NCI-H345 (cell line): ENCODE measurements at regions not wholly inside any gene's neighbourhood (a gene's known extent, or its start where the extent isn't known, plus 50 kb on each side); places are given as distances from the start of the nearest gene placed in this dataset.

Source experiments
- DNase-seq: peaks from one replicate; lab custom pipeline; 2025; lab: John Stamatoyannopoulos, UW

DNA sequence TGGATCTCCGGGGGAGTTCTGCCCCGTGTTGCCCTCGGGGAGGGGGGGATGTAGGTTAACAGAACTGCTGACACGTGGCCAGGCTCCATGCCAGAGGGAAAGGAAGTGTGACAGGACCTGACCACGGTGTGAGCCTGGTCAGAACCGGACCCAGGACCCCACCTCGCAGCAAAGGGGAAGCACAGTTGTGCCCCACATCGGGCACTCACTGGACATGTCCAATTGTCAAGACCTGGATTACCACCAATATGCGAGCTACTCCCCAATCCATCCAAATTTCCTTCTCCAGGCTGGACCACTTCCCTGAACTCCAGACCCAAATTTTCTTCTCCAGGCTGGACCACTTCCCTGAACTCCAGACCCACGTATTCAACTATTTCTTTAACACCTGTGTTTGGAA lies 78.8 kb upstream of the PIWIL1 start:
- DNase-seq: no peak

DNA sequence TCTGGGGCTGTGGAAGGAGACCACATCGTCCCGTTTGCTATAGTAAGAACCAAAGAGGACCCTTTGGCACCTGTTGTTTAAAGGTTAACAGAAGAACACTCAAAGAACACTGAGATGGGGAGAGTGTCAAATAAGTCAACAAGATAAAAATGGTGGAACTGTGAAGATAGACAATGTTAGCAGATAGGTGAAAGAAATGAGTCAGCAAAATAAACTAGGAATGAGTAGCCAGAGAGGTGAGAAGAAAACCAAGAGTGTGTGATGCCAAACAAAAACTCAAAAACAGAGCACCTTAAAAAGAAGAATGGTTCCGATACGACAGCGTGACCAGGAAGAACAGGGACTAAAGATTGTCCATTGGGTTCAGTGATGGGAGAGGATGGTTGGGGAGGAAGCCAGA lies 74.7 kb upstream of the PIWIL1 start:
- no peak for DNase-seq

- no peak for DNase-seq
Observed at GRCh38 chr12:130263996-130264395, 73.7 kb upstream of the PIWIL1 start.

DNA sequence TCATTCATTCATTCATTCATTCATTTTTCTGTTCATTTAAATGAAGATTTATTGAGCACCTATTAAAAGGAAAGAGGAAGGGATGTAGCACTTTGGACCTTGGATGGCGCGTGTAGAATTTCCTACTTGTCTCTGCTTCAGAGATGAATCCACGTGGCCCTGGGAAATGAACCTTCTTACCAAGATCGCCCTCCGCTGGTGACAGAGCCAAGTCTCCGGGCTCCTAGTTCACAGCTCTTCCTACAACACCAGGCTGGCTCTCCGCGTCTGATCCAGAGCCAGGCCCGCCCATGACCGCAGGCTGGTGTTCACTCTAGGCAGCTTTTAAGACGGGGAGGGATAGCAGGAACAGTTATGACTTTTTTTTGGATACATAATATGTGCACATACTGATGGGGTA lies 70.9 kb upstream of the PIWIL1 start:
- DNase-seq: no peak

- no peak for DNase-seq
Observed at GRCh38 chr12:130280231-130280630, 57.5 kb upstream of the PIWIL1 start.

DNA sequence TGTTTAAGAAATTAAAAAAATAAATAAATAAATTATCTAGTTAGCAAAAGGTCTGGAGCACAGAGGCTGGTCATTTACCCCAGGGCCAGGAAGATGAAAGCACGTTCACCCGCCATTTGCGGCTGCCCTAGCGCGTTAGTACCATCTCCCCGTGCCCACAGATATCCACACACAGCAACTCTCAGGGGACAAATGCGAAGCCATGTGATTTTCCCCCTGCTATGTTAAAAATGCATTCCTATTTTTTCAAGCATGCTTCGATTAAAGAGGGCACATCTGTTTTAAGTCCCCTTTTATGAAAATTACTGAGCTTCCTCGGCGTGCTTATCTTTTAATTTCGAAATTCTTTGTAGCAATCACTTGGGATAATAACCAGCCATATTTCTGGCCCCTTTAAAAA lies 56.9 kb upstream of the PIWIL1 start:
- DNase-seq: no peak

- no peak for DNase-seq
Observed at GRCh38 chr12:130281153-130281799, 56.4 kb upstream of the PIWIL1 start.

- DNase-seq: no peak
Observed at GRCh38 chr12:130286041-130286440, 51.6 kb upstream of the PIWIL1 start.

DNA sequence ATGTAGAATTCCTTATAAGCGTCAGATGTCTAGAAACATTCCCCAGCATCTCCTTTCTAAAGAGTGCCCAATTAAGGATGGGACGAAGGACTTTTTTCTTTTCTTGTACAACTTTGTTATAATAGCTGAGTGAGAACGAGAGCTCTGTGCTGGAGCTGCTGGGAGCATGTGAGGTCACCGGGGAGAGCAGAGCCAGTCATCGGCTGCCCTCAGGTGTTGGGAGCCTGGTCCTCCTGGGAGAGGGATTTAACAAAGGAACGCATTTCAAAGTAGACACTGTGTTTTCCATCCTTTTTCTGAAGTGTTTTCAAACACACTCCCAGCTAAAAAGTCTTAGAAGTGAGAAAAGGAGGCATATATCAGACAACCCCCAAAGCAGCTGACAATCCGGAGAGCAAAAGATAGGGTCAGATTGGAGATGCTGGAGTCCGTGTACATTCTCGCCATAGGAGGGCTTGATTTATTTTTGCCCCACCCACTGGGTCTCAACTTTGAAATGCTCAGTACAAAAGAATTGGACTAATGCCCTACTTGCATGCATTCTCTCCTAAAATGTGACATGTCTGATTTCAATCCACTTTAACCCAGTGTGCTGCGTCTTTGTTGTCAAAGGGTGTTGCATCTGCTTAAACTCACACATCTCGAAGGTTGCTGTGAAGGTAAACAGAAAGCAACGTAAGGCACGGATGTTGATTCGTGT lies 50.8 kb upstream of the PIWIL1 start:
- DNase-seq: no peak
